ENCODE measurements at regions not wholly inside any gene's neighbourhood (a gene's known extent, or its start where the extent isn't known, plus 50 kb on each side); places are given as distances from the start of the nearest gene placed in this dataset.

DNA sequence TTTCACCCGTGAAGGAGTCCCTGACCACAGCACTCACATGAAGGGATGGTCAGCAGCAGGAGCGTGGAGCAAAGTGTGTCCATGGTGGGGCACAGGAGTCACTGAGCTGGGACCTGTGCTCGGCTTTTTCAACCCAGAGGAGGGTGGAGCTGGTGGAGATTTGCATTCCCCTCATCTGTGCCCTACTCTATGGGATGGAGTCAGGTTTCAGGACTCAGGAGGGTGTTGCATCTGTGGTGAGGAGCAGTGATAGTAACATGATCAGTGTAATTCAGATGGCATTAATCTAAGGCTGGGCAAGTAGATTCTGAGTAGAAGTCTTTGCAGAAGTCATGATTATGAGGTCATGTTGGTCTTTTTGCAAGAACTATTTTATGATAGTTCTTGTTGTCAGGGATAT is 511.9 kb downstream of the TMEM121 start:
- H3K9me3 ChIP-seq = no peaks in the 10 kb centered on the region
- no peak for ATAC-seq
- intact Hi-C loops (cut with DNase I) = no loop called here
- no peak overlapping the region for H3K27ac ChIP-seq
- no peak overlapping the region for H3K4me3 ChIP-seq
- H3K36me3 ChIP-seq = no peaks in the 10 kb centered on the region
- DNase-seq = no peak
- no peak for TF ChIP-seq CTCF (IDR thresholded peaks at IDR 0.05)
- no peaks in the 10 kb centered on the region for H3K4me1 ChIP-seq
- peaks cover 0 to 16% of the 10 kb centered on the region in 2 donors for H3K27me3 ChIP-seq

DNA sequence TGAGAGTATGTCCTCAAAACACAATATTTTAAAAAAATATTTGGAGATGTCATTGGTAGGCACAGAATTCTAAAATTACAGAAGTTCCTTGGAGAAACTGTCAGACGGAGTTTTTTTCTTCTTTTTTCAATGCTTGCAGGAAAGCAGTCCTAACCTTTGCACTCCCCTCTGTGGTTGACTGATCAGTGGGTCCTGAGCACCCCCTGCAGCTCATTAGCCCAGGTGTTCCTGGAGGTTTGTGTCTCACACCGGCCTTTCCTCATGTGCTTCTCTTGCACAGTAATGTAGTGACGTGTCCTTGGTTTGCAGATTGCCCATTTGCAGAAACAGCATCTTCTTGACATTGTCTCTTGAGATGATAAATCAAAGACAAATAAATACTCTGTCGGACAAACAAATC is 513.0 kb downstream of the TMEM121 start:
- no peaks in the 10 kb centered on the region for H3K9me3 ChIP-seq
- intact Hi-C loops (cut with DNase I) = no loop called here
- DNase-seq (no peak), ATAC-seq (peak; percentile 87)
- peak; percentile 30 to 48 for TF ChIP-seq CTCF (IDR thresholded peaks at IDR 0.05)
- H3K27ac ChIP-seq = no peak overlapping the region
- no peak overlapping the region for H3K4me3 ChIP-seq
- peaks cover 0 to 22% of the 10 kb centered on the region in 2 donors for H3K27me3 ChIP-seq
- no peaks in the 10 kb centered on the region for H3K4me1 ChIP-seq
- no peaks in the 10 kb centered on the region for H3K36me3 ChIP-seq

DNA sequence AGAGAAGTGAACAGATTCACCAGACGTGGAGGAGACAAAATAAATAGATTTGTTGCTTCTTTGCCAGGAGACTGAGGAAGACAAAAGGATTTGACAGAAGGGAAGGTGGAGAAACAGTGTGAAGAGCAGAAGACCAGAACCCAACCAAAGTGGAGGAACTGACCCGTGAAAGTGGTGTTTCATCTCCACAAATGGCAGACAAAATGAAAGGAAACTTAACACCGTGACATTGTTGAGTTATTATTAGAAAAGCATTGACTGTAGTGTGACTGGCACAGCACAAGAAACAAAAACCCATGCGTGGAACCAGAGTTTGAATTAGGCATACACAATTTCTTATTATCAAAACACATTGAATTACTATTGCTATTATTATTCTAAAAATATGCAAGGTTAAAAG is 518.1 kb downstream of the TMEM121 start:
- intact Hi-C loops (cut with DNase I) = no loop called here
- Histone ChIP-seq H3K27me3 (peaks cover 0 to 13% of the 10 kb centered on the region in 2 donors), H3K4me1 (no peaks in the 10 kb centered on the region), H3K9me3 (no peaks in the 10 kb centered on the region), H3K4me3 (no peak overlapping the region), H3K27ac (no peak overlapping the region), H3K36me3 (no peaks in the 10 kb centered on the region)
- no peak for DNase-seq
- no peak for TF ChIP-seq CTCF (IDR thresholded peaks at IDR 0.05)
- ATAC-seq = no peak

- TF ChIP-seq CTCF (IDR thresholded peaks at IDR 0.05) = peak; percentile 24 to 50
- peaks cover 0 to 19% of the 10 kb centered on the region in 2 donors for H3K27me3 ChIP-seq
- H3K9me3 ChIP-seq = no peaks in the 10 kb centered on the region
- no peaks in the 10 kb centered on the region for H3K4me1 ChIP-seq
- H3K36me3 ChIP-seq = no peaks in the 10 kb centered on the region
- DNase-seq = peak in 2 of 4 donors; percentile 54 to 78
- ATAC-seq = peak; percentile 75
- H3K4me3 ChIP-seq = no peak overlapping the region
- intact Hi-C loops (cut with DNase I) = no loop called here
- no peak overlapping the region for H3K27ac ChIP-seq
Measured at GRCh38 chr14:106044949-106045596, 518.7 kb downstream of the TMEM121 start.

DNA sequence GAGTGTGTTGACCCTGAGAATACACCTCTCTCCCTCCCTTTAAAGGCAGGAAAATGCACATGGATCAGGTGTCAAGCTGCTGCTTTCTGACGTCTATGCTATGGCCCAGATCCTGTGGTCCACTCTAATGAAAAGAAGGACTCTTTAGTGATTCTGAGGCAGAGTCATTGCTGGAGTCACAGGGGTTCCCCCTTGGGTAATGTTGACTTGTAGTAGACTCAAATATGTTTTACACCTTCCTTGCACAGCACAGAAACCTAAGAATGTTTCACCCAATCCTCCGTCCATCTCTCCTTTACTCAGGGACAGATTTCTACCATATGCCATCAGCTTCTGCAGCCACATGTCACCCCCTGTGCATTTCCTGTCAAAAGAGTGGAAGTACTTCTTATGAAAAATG is 525.4 kb downstream of the TMEM121 start:
- intact Hi-C loops (cut with DNase I) = no loop called here
- Histone ChIP-seq H3K4me3 (no peak overlapping the region), H3K27me3 (peaks cover 0 to 17% of the 10 kb centered on the region in 2 donors), H3K9me3 (no peaks in the 10 kb centered on the region), H3K36me3 (no peaks in the 10 kb centered on the region), H3K4me1 (no peaks in the 10 kb centered on the region), H3K27ac (no peak overlapping the region)
- no peak for TF ChIP-seq CTCF (IDR thresholded peaks at IDR 0.05)
- DNase-seq = no peak
- no peak for ATAC-seq

All from left lung (tissue), 4 donors.